ENCODE measurements at regions not wholly inside any gene's neighbourhood (a gene's known extent, or its start where the extent isn't known, plus 50 kb on each side); places are given as distances from the start of the nearest gene placed in this dataset.
"Not testable (repeated sequence)": the region's sequence is repeated elsewhere in the genome, so short reads cannot be mapped to it uniquely, and the experiment has no call there.

GRCh38 chr10:33899578-33900531, 565.4 kb upstream of the NRP1 start:
- no peak for DNase-seq (ENCODE audit: low spot score)

GRCh38 chr10:33897291-33897752, 562.9 kb upstream of the NRP1 start:
- DNase-seq (ENCODE audit: low spot score) = peak; percentile 33

- no peak for DNase-seq (ENCODE audit: low spot score)
Observed at GRCh38 chr10:33893506-33893905, 559.0 kb upstream of the NRP1 start.

GRCh38 chr10:33889371-33889770, 554.9 kb upstream of the NRP1 start:
- DNase-seq (ENCODE audit: low spot score) = no peak

- no peak for DNase-seq (ENCODE audit: low spot score)
Observed at GRCh38 chr10:33887188-33887587, 552.7 kb upstream of the NRP1 start.

GRCh38 chr10:33886299-33886698, 551.8 kb upstream of the NRP1 start:
- DNase-seq (ENCODE audit: low spot score) = no peak

- no peak for DNase-seq (ENCODE audit: low spot score)
Observed at GRCh38 chr10:33884604-33885003, 550.1 kb upstream of the NRP1 start.

- no peak for DNase-seq (ENCODE audit: low spot score)
Observed at GRCh38 chr10:33883881-33884280, 549.4 kb upstream of the NRP1 start.

GRCh38 chr10:33882996-33883395, 548.5 kb upstream of the NRP1 start:
- no peak for DNase-seq (ENCODE audit: low spot score)

GRCh38 chr10:33880291-33880690, 545.8 kb upstream of the NRP1 start:
- DNase-seq (ENCODE audit: low spot score) = no peak

- DNase-seq (ENCODE audit: low spot score) = no peak
Observed at GRCh38 chr10:33878238-33878786, 543.8 kb upstream of the NRP1 start.

GRCh38 chr10:33876584-33877400, 542.3 kb upstream of the NRP1 start:
- DNase-seq (ENCODE audit: low spot score) = no peak

- no peak for DNase-seq (ENCODE audit: low spot score)
Observed at GRCh38 chr10:33875924-33876583, 541.6 kb upstream of the NRP1 start.

GRCh38 chr10:33871061-33871956, 536.8 kb upstream of the NRP1 start:
- no peak for DNase-seq (ENCODE audit: low spot score)

GRCh38 chr10:33869481-33869880, 535.0 kb upstream of the NRP1 start:
- DNase-seq (ENCODE audit: low spot score) = no peak

GRCh38 chr10:33869028-33869427, 534.6 kb upstream of the NRP1 start:
- DNase-seq (ENCODE audit: low spot score) = no peak

GRCh38 chr10:33867199-33867789, 532.8 kb upstream of the NRP1 start:
- not testable (repeated sequence) for DNase-seq (ENCODE audit: low spot score)

GRCh38 chr10:33863352-33863751, 528.9 kb upstream of the NRP1 start:
- no peak for DNase-seq (ENCODE audit: low spot score)

- no peak for DNase-seq (ENCODE audit: low spot score)
Observed at GRCh38 chr10:33862536-33863105, 528.2 kb upstream of the NRP1 start.

- no peak for DNase-seq (ENCODE audit: low spot score)
Observed at GRCh38 chr10:33861833-33862232, 527.4 kb upstream of the NRP1 start.

Measured in AG08396 (cell line).